ENCODE measurements at regions not wholly inside any gene's neighbourhood (a gene's known extent, or its start where the extent isn't known, plus 50 kb on each side); places are given as distances from the start of the nearest gene placed in this dataset.

GRCh38 chr4:171721937-171722336, 91.3 kb upstream of the GALNTL6 start:
- Histone ChIP-seq H3K27me3 (ENCODE audit: insufficient read depth, low read depth, low read length) (no peaks in the 10 kb centered on the region), H3K36me3 (ENCODE audit: insufficient read depth, low read length) (no peaks in the 10 kb centered on the region), H3K27ac (ENCODE audit: low read length) (no peak overlapping the region), H3K4me2 (ENCODE audit: low read length) (no peak overlapping the region), H3K9ac (ENCODE audit: low read length) (no peak overlapping the region), H2AFZ (ENCODE audit: low read depth, low read length) (no peak overlapping the region), H3F3A (ENCODE audit: insufficient read depth, low read length, poor library complexity, severe bottlenecking) (peaks cover under 1% of the 10 kb centered on the region), H4K20me1 (ENCODE audit: insufficient read depth) (no peaks in the 10 kb centered on the region), H3K79me2 (replicated peaks; ENCODE audit: insufficient read depth, low read length) (no peaks in the 10 kb centered on the region), H3K9me3 (ENCODE audit: low read length) (no peaks in the 10 kb centered on the region), H3K4me3 (ENCODE audit: low read length) (no peak overlapping the region), H3K9me2 (ENCODE audit: insufficient read depth, low read length) (no peaks in the 10 kb centered on the region)
- no peak for TF ChIP-seq EZH2 (IDR thresholded peaks at IDR 0.05; ENCODE audit: borderline replicate concordance, insufficient read depth, low read length, poor library complexity, severe bottlenecking)

- Histone ChIP-seq H3K27me3 (ENCODE audit: insufficient read depth, low read depth, low read length) (no peaks in the 10 kb centered on the region), H4K20me1 (ENCODE audit: insufficient read depth) (no peaks in the 10 kb centered on the region), H3K9me3 (ENCODE audit: low read length) (no peaks in the 10 kb centered on the region), H3K9me2 (ENCODE audit: insufficient read depth, low read length) (no peaks in the 10 kb centered on the region), H3K27ac (ENCODE audit: low read length) (no peak overlapping the region), H3F3A (ENCODE audit: insufficient read depth, low read length, poor library complexity, severe bottlenecking) (peaks cover 8% of the 10 kb centered on the region), H2AFZ (ENCODE audit: low read depth, low read length) (no peak overlapping the region), H3K9ac (ENCODE audit: low read length) (no peak overlapping the region), H3K4me3 (ENCODE audit: low read length) (no peak overlapping the region), H3K36me3 (ENCODE audit: insufficient read depth, low read length) (no peaks in the 10 kb centered on the region), H3K79me2 (replicated peaks; ENCODE audit: insufficient read depth, low read length) (no peaks in the 10 kb centered on the region), H3K4me2 (ENCODE audit: low read length) (no peak overlapping the region)
- no peak for TF ChIP-seq EP300 (conservative IDR thresholded peaks at IDR 0.05; ENCODE audit: poor library complexity, severe bottlenecking)
- TF ChIP-seq REST (IDR thresholded peaks at IDR 0.05; ENCODE audit: borderline replicate concordance), result no peak
- no peak for TF ChIP-seq EZH2 (IDR thresholded peaks at IDR 0.05; ENCODE audit: borderline replicate concordance, insufficient read depth, low read length, poor library complexity, severe bottlenecking)
- TF ChIP-seq SMC3 (conservative IDR thresholded peaks at IDR 0.05; ENCODE audit: poor library complexity), result no peak
- no peak for TF ChIP-seq CTCF (IDR thresholded peaks at IDR 0.05; ENCODE audit: poor library complexity, severe bottlenecking)
- TF ChIP-seq POLR2AphosphoS5 (IDR thresholded peaks at IDR 0.05), result no peak
- TF ChIP-seq RAD21 (conservative IDR thresholded peaks at IDR 0.05), result no peak
- TF ChIP-seq TAF1 (IDR thresholded peaks at IDR 0.05; ENCODE audit: low read depth), result no peak
- no peak for TF ChIP-seq MXI1 (conservative IDR thresholded peaks at IDR 0.05; ENCODE audit: poor library complexity, severe bottlenecking)
Observed at GRCh38 chr4:171719691-171720090, 93.5 kb upstream of the GALNTL6 start.

- Histone ChIP-seq H3K79me2 (replicated peaks; ENCODE audit: insufficient read depth, low read length) (no peaks in the 10 kb centered on the region), H4K20me1 (ENCODE audit: insufficient read depth) (no peaks in the 10 kb centered on the region), H3K9me2 (ENCODE audit: insufficient read depth, low read length) (no peaks in the 10 kb centered on the region), H3K27me3 (ENCODE audit: insufficient read depth, low read depth, low read length) (no peaks in the 10 kb centered on the region), H3K4me3 (ENCODE audit: low read length) (no peak overlapping the region), H3F3A (ENCODE audit: insufficient read depth, low read length, poor library complexity, severe bottlenecking) (peaks cover 8% of the 10 kb centered on the region), H3K9me3 (ENCODE audit: low read length) (no peaks in the 10 kb centered on the region), H3K9ac (ENCODE audit: low read length) (no peak overlapping the region), H3K4me2 (ENCODE audit: low read length) (no peak overlapping the region), H3K36me3 (ENCODE audit: insufficient read depth, low read length) (no peaks in the 10 kb centered on the region), H3K27ac (ENCODE audit: low read length) (no peak overlapping the region), H2AFZ (ENCODE audit: low read depth, low read length) (no peak overlapping the region)
- TF ChIP-seq SMC3 (conservative IDR thresholded peaks at IDR 0.05; ENCODE audit: poor library complexity), result no peak
- TF ChIP-seq RAD21 (conservative IDR thresholded peaks at IDR 0.05), result no peak
Observed at GRCh38 chr4:171718665-171719064, 94.5 kb upstream of the GALNTL6 start.
